GM19239 (cell line): ENCODE measurements at regions not wholly inside any gene's neighbourhood (a gene's known extent, or its start where the extent isn't known, plus 50 kb on each side); places are given as distances from the start of the nearest gene placed in this dataset.
"Not testable (repeated sequence)": the region's sequence is repeated elsewhere in the genome, so short reads cannot be mapped to it uniquely, and the experiment has no call there.

Experiments used
- DNase-seq: peaks from one replicate; pipeline ENCODE4 v3.0.0; 2011; ENCODE audit warnings: low spot score; ENCODE audit not compliant: insufficient read length
- FAIRE-seq: peaks from 2 replicates; lab custom pipeline; 2011; peaks lifted over from hg19 to GRCh38; lab: Jason Lieb, UNC

GRCh38 chrX:3191201-3191600 lies 149.9 kb downstream of the ARSF start:
- DNase-seq: no peak
- no peak for FAIRE-seq

GRCh38 chrX:3184176-3184930 lies 143.1 kb downstream of the ARSF start:
- no peak for DNase-seq

GRCh38 chrX:3181846-3182245 lies 140.6 kb downstream of the ARSF start:
- FAIRE-seq (no peak), DNase-seq (no peak)

More at GRCh38 chrX:3184176-3184930, 143.1 kb downstream of the ARSF start:
- FAIRE-seq: no peak

- no peak for FAIRE-seq
- no peak for DNase-seq
Measured at GRCh38 chrX:3178329-3178728, 137.1 kb downstream of the ARSF start.

- FAIRE-seq: no peak
Measured at GRCh38 chrX:3177851-3178250, 136.6 kb downstream of the ARSF start.

GRCh38 chrX:3176439-3176820 lies 135.2 kb downstream of the ARSF start:
- FAIRE-seq (no peak), DNase-seq (no peak)

More at GRCh38 chrX:3177851-3178250, 136.6 kb downstream of the ARSF start:
- no peak for DNase-seq

GRCh38 chrX:3175659-3176438 lies 134.6 kb downstream of the ARSF start:
- no peak for FAIRE-seq
- no peak for DNase-seq

- DNase-seq, FAIRE-seq: not testable (repeated sequence)
Measured at GRCh38 chrX:3172156-3172555, 130.9 kb downstream of the ARSF start.

GRCh38 chrX:3169421-3169820 lies 128.2 kb downstream of the ARSF start:
- no peak for FAIRE-seq
- DNase-seq: no peak

- FAIRE-seq (no peak), DNase-seq (no peak)
Measured at GRCh38 chrX:3167771-3168170, 126.5 kb downstream of the ARSF start.

GRCh38 chrX:3166670-3167455 lies 125.6 kb downstream of the ARSF start:
- DNase-seq: no peak
- no peak for FAIRE-seq

- DNase-seq (no peak), FAIRE-seq (no peak)
Measured at GRCh38 chrX:3165808-3166207, 124.5 kb downstream of the ARSF start.
